HepG2 (cell line): ENCODE measurements at regions not wholly inside any gene's neighbourhood (a gene's known extent, or its start where the extent isn't known, plus 50 kb on each side); places are given as distances from the start of the nearest gene placed in this dataset.

Experiments
- ATAC-seq: fragments of 200-7000 bp; cut with Tn5 transposase; 3 replicates; pipeline ENCODE4 v1.9.1; 2020; ENCODE audit warnings: mild to moderate bottlenecking, moderate library complexity
- BruUV-seq: library from RNA; stranded (reverse); fragments of 400-500 nt; replicated peaks from 2 replicates; lab custom pipeline; 2021; lab: Mats Ljungman, UMichigan
- CTCF ChIA-PET: fragments of 300-600 bp; formaldehyde crosslinking; extraction: SDS; loops from one replicate; lab custom pipeline; 2021; ENCODE audit warnings: low total read pairs, inconsistent platforms, low intra/inter-chr PET ratio; lab: Yijun Ruan, JAX
- POLR2A ChIA-PET: fragments of 350-600 bp; sonication (Branson Sonifier 250); formaldehyde crosslinking; loops from one replicate; lab custom pipeline; 2020; ENCODE audit warnings: antibody characterized with exemption, inconsistent platforms; lab: Yijun Ruan, JAX
- DNase-seq: peaks from one replicate; pipeline ENCODE4 v3.0.0-alpha.2; 2015; ENCODE audit warnings: low spot score
- FAIRE-seq: peaks from 3 replicates; lab custom pipeline; 2011; peaks lifted over from hg19 to GRCh38; lab: Jason Lieb, UNC
- H2AFZ ChIP-seq: one replicate; pipeline ENCODE4 v1.6.1; 2011; ENCODE audit warnings: low read length, inconsistent platforms
- H3K27ac ChIP-seq: fragments of 300-600 bp; 3 replicates; pipeline ENCODE4 v1.8.0; 2011; ENCODE audit warnings: mixed run types, mild to moderate bottlenecking, mixed read lengths, low read length, inconsistent platforms; ENCODE audit not compliant: insufficient read depth; ENCODE audit errors: extremely low read length
- H3K27me3 ChIP-seq, 2 experiments: fragments of 200-600 bp in 1 of 2; 2 replicates in 1 of 2; 3 replicates in 1 of 2; pipeline versions ENCODE4 v1.6.0 to v1.8.0; 2011; ENCODE audit warnings: low read length in 2 of 2, mild to moderate bottlenecking in 2 of 2, moderate library complexity in 2 of 2, inconsistent platforms in 1 of 2; ENCODE audit not compliant: insufficient read depth in 2 of 2, control insufficient read depth in 1 of 2
- H3K36me3 ChIP-seq, 2 experiments: fragments of 200-600 bp in 1 of 2; replicated peaks in 1 of 2; 2 replicates in 1 of 2; 3 replicates in 1 of 2; pipeline versions ENCODE4 v1.5.1 to v1.8.0; 2011; ENCODE audit warnings: low read length in 2 of 2, inconsistent platforms in 1 of 2; ENCODE audit not compliant: insufficient read depth in 2 of 2, control insufficient read depth in 1 of 2
- H3K4me1 ChIP-seq: 2 replicates; pipeline ENCODE4 v1.5.1; 2012; ENCODE audit warnings: low read length, inconsistent platforms; ENCODE audit not compliant: insufficient read depth
- H3K4me2 ChIP-seq: 2 replicates; pipeline ENCODE4 v1.6.0; 2011; ENCODE audit warnings: low read depth, low read length, inconsistent platforms
- H3K4me3 ChIP-seq, 3 experiments: fragments of 200-600 bp in 1 of 3; sonication (generic), shearing (Covaris generic) in 1 of 3; replicated peaks in 1 of 3; 2 replicates each; pipeline ENCODE4 v1.5.1; 2011 to 2016; ENCODE audit warnings: low read length in 3 of 3, inconsistent platforms in 2 of 3, low read depth in 2 of 3, mild to moderate bottlenecking in 2 of 3, control low read depth in 1 of 3, mixed read lengths in 1 of 3; ENCODE audit not compliant: insufficient read depth in 1 of 3
- H3K79me2 ChIP-seq: one replicate; pipeline ENCODE4 v1.6.1; 2011; ENCODE audit warnings: low read length, inconsistent platforms; ENCODE audit not compliant: insufficient read depth
- H3K9ac ChIP-seq: 2 replicates; pipeline ENCODE4 v1.6.0; 2011; ENCODE audit warnings: mild to moderate bottlenecking, low read depth, low read length, inconsistent platforms; ENCODE audit not compliant: insufficient read depth
- H3K9me3 ChIP-seq: 2 replicates; pipeline ENCODE4 v1.5.1; 2012; ENCODE audit warnings: mild to moderate bottlenecking, low read length
- H4K20me1 ChIP-seq: 2 replicates; pipeline ENCODE4 v1.6.0; 2011; ENCODE audit warnings: inconsistent platforms, mild to moderate bottlenecking, low read length, moderate library complexity; ENCODE audit not compliant: insufficient read depth
- IKZF1 ChIP-seq: fragments of 450-650 bp; IDR thresholded peaks from 2 replicates; pipeline ENCODE4 v1.7.1; 2016
- MTERF4 ChIP-seq: sonication (generic); formaldehyde crosslinking; IDR thresholded peaks from 2 replicates; pipeline ENCODE4 v1.8.0; 2023; ENCODE audit warnings: mild to moderate bottlenecking, missing genetic modification reagents
- POLR2AphosphoS2 ChIP-seq: IDR thresholded peaks from 2 replicates; pipeline ENCODE4 v1.6.1; 2011; ENCODE audit warnings: low read depth, low read length, improper control_type of control experiment
- TEF ChIP-seq: sonication (generic); formaldehyde crosslinking; IDR thresholded peaks from 2 replicates; pipeline ENCODE4 v1.5.0; 2020; ENCODE audit warnings: missing genetic modification reagents
- XBP1 ChIP-seq: sonication (generic); formaldehyde crosslinking; IDR thresholded peaks from 2 replicates; pipeline ENCODE4 v1.5.0; 2020; ENCODE audit warnings: missing genetic modification reagents
- XRCC5 ChIP-seq: fragments of 200-400 bp; formaldehyde crosslinking; optimal IDR thresholded peaks from 2 replicates; pipeline ENCODE3; 2017; ENCODE audit warnings: mild to moderate bottlenecking, low read length
- ZBTB7A ChIP-seq: sonication (generic); formaldehyde crosslinking; IDR thresholded peaks from 2 replicates; pipeline ENCODE4 v1.8.0; 2022; ENCODE audit warnings: mild to moderate bottlenecking, missing genetic modification reagents
- ZNF432 ChIP-seq: sonication (generic); formaldehyde crosslinking; IDR thresholded peaks from 2 replicates; pipeline ENCODE4 v1.5.0; 2020; ENCODE audit warnings: missing genetic modification reagents, mild to moderate bottlenecking, borderline replicate concordance
- ZNF451 ChIP-seq: sonication (generic); formaldehyde crosslinking; IDR thresholded peaks from 2 replicates; pipeline ENCODE4 v1.5.0; 2020; ENCODE audit warnings: mild to moderate bottlenecking, missing genetic modification reagents
- ZNF552 ChIP-seq: sonication (generic); formaldehyde crosslinking; IDR thresholded peaks from 2 replicates; pipeline ENCODE4 v1.9.0; 2022; ENCODE audit warnings: missing genetic modification reagents, mild to moderate bottlenecking, borderline replicate concordance
- WGBS: methylation state at CpG from one replicate; pipeline ENCODE4 v1.1.6; 2017; ENCODE audit warnings: low lambda C conversion rate; 5-methylcytosine and 5-hydroxymethylcytosine counted together
- in situ Hi-C: cut with HindIII; loops from 2 replicates; pipeline ENCODE4 v1.10.0; 2017; ENCODE audit warnings: low pct_unique_long_range_greater_than_20kb; ENCODE audit not compliant: extremely low pct_ligation_motif_present
- intact Hi-C: fragments of 100-400 bp; cut with micrococcal nuclease; formaldehyde crosslinking; loops from one replicate; pipeline ENCODE4 v1.10.0; 2022; ENCODE audit not compliant: unreplicated experiment
- TF ChIP-seq, protein P1 (sequence below): sonication (generic); formaldehyde crosslinking; IDR thresholded peaks from 2 replicates; pipeline ENCODE4 v1.9.0; 2022; ENCODE audit warnings: low read depth, missing genetic modification reagents

DNA sequence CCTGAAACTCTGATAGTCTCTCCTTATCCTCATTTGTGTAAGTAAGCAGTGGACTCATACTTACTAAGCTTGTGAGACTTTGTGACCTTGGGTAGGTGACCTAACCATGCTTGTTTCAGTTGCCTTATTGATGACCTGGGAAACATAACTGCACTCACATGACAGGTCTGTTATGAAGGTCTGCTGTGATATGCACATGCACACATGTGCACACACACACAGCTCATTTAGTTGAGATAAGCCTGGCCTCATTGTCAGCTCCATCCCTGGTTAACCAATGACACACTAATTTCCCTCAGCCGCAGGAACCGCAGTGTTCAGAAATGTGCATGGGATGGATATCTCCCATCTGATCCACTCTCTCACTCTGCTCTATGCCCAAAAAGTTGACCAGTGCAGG is 177.2 kb downstream of the GPAM start:
- H3K27ac ChIP-seq = no peak overlapping the region
- POLR2A ChIA-PET = no interaction called here
- H3K9me3 ChIP-seq = no peaks in the 10 kb centered on the region
- no peak overlapping the region for H3K9ac ChIP-seq
- H3K4me2 ChIP-seq = no peak overlapping the region
- DNase-seq (no peak), ATAC-seq (no peak), FAIRE-seq (no peak)
- 100% methylated on average over 2 of the region's 2 CpGs for WGBS
- no TSS peak for BruUV-seq
- H3K4me3 ChIP-seq = no peak overlapping the region
- CTCF ChIA-PET = no interaction called here
- intact Hi-C loops (no loop called here), in situ Hi-C loops (no loop called here)
- H3K36me3 ChIP-seq = no peaks in the 10 kb centered on the region
- no peaks in the 10 kb centered on the region for H3K27me3 ChIP-seq
- H3K79me2 ChIP-seq = no peaks in the 10 kb centered on the region
- H2AFZ ChIP-seq = no peak overlapping the region
- TF ChIP-seq, protein P1, sequence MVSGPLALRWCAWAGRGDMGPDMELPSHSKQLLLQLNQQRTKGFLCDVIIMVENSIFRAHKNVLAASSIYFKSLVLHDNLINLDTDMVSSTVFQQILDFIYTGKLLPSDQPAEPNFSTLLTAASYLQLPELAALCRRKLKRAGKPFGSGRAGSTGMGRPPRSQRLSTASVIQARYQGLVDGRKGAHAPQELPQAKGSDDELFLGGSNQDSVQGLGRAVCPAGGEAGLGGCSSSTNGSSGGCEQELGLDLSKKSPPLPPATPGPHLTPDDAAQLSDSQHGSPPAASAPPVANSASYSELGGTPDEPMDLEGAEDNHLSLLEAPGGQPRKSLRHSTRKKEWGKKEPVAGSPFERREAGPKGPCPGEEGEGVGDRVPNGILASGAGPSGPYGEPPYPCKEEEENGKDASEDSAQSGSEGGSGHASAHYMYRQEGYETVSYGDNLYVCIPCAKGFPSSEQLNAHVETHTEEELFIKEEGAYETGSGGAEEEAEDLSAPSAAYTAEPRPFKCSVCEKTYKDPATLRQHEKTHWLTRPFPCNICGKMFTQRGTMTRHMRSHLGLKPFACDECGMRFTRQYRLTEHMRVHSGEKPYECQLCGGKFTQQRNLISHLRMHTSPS (CRISPR knock-in tag) = no peak
- TF ChIP-seq IKZF1 (no peak), MTERF4 (CRISPR knock-in tag) (no peak), ZNF451 (CRISPR knock-in tag) (no peak), ZNF552 (CRISPR knock-in tag) (no peak), XBP1 (CRISPR knock-in tag) (no peak), POLR2AphosphoS2 (no peak), ZNF432 (CRISPR knock-in tag) (no peak), ZBTB7A (CRISPR knock-in tag) (no peak), TEF (CRISPR knock-in tag) (no peak), XRCC5 (no peak)
- H4K20me1 ChIP-seq = no peaks in the 10 kb centered on the region
- no peaks in the 10 kb centered on the region for H3K4me1 ChIP-seq
